Prostate gland (tissue), 2 donors: ENCODE measurements at regions not wholly inside any gene's neighbourhood (a gene's known extent, or its start where the extent isn't known, plus 50 kb on each side); places are given as distances from the start of the nearest gene placed in this dataset.

Experiments
- CTCF ChIP-seq, 4 experiments: fragments of 200-600 bp in 2 of 4; fragments of 450-650 bp in 2 of 4; sonication (generic) in 2 of 4; IDR thresholded peaks; 1 replicate in 3 of 4; 2 replicates in 1 of 4; pipeline ENCODE4 v1.5.1; 2016 to 2019; ENCODE audit warnings: antibody characterized with exemption in 4 of 4, mild to moderate bottlenecking in 2 of 4, moderate library complexity in 2 of 4
- POLR2A ChIP-seq: fragments of 450-650 bp; IDR thresholded peaks from one replicate; pipeline ENCODE4 v1.6.1; 2016; ENCODE audit warnings: antibody characterized with exemption, mild to moderate bottlenecking
- POLR2AphosphoS5 ChIP-seq: sonication (generic); formaldehyde crosslinking; IDR thresholded peaks from one replicate; pipeline ENCODE4 v1.6.1; 2017; ENCODE audit warnings: antibody characterized with exemption

GRCh38 chr22:48253573-48253972 is 1491.1 kb downstream of the TBC1D22A start:
- no peak for TF ChIP-seq CTCF (IDR thresholded peaks at IDR 0.05)
- no peak for TF ChIP-seq POLR2A
- TF ChIP-seq POLR2AphosphoS5: no peak
